Astrocyte (in vitro differentiated cells and primary cell): ENCODE measurements at regions not wholly inside any gene's neighbourhood (a gene's known extent, or its start where the extent isn't known, plus 50 kb on each side); places are given as distances from the start of the nearest gene placed in this dataset.

ENCODE experiments used
- DNase-seq: peaks from one replicate; pipeline ENCODE4 v3.0.0-alpha.2; 2010; ENCODE audit warnings: low read depth
- FAIRE-seq: peaks from 2 replicates; lab custom pipeline; 2011; peaks lifted over from hg19 to GRCh38; lab: Jason Lieb, UNC
- H2AFZ ChIP-seq: 2 replicates; pipeline ENCODE4 v1.6.0; 2012; ENCODE audit warnings: low read depth, low read length, inconsistent platforms
- H3K27ac ChIP-seq: 2 replicates; pipeline ENCODE4 v1.5.1; 2011; ENCODE audit warnings: low read depth, low read length, inconsistent platforms
- H3K27me3 ChIP-seq: 2 replicates; pipeline ENCODE4 v1.6.0; 2011; ENCODE audit warnings: low read length, inconsistent platforms; ENCODE audit not compliant: insufficient read depth
- H3K36me3 ChIP-seq: 2 replicates; pipeline ENCODE4 v1.5.1; 2011; ENCODE audit warnings: low read length, inconsistent platforms; ENCODE audit not compliant: insufficient read depth
- H3K4me1 ChIP-seq: 2 replicates; pipeline ENCODE4 v1.5.1; 2011; ENCODE audit warnings: low read length, inconsistent platforms; ENCODE audit not compliant: insufficient read depth
- H3K4me2 ChIP-seq: 2 replicates; pipeline ENCODE4 v1.6.0; 2012; ENCODE audit warnings: low read length, inconsistent platforms
- H3K4me3 ChIP-seq: 2 replicates; pipeline ENCODE4 v1.5.1; 2011; ENCODE audit warnings: low read depth, mild to moderate bottlenecking, low read length, inconsistent platforms; ENCODE audit not compliant: insufficient read depth
- H3K79me2 ChIP-seq: 2 replicates; pipeline ENCODE4 v1.6.0; 2012; ENCODE audit warnings: mild to moderate bottlenecking, low read length, inconsistent platforms; ENCODE audit not compliant: insufficient read depth
- H3K9ac ChIP-seq: 2 replicates; pipeline ENCODE4 v1.6.0; 2012; ENCODE audit warnings: mild to moderate bottlenecking, low read length, inconsistent platforms
- H3K9me3 ChIP-seq: 2 replicates; pipeline ENCODE4 v1.5.1; 2012; ENCODE audit warnings: low read depth, mild to moderate bottlenecking, low read length, inconsistent platforms; ENCODE audit not compliant: insufficient read depth
- H4K20me1 ChIP-seq: 2 replicates; pipeline ENCODE4 v1.6.0; 2012; ENCODE audit warnings: low read length, inconsistent platforms; ENCODE audit not compliant: insufficient read depth
- H3K27ac Mint-ChIP-seq: one replicate; pipeline ENCODE4 v1.8.0; 2021; ENCODE audit warnings: mild to moderate bottlenecking, mixed read lengths; ENCODE audit not compliant: unreplicated experiment
- H3K27me3 Mint-ChIP-seq: one replicate; pipeline ENCODE4 v1.8.0; 2021; ENCODE audit warnings: low read depth, mixed read lengths; ENCODE audit not compliant: unreplicated experiment
- H3K36me3 Mint-ChIP-seq: one replicate; pipeline ENCODE4 v1.8.0; 2021; ENCODE audit warnings: low read depth, mixed read lengths; ENCODE audit not compliant: unreplicated experiment
- H3K4me1 Mint-ChIP-seq: one replicate; pipeline ENCODE4 v1.8.0; 2021; ENCODE audit warnings: low read depth, mixed read lengths; ENCODE audit not compliant: unreplicated experiment
- H3K4me3 Mint-ChIP-seq: one replicate; pipeline ENCODE4 v1.8.0; 2021; ENCODE audit warnings: mild to moderate bottlenecking, moderate library complexity, mixed read lengths; ENCODE audit not compliant: unreplicated experiment
- H3K9me3 Mint-ChIP-seq: one replicate; pipeline ENCODE4 v1.8.0; 2021; ENCODE audit warnings: mild to moderate bottlenecking, mixed read lengths; ENCODE audit not compliant: unreplicated experiment
- CTCF ChIP-seq: IDR thresholded peaks from 2 replicates; pipeline ENCODE4 v1.5.1; 2011; ENCODE audit warnings: low read depth, mild to moderate bottlenecking, inconsistent platforms, low read length, moderate library complexity; ENCODE audit not compliant: insufficient read depth
- EZH2 ChIP-seq: IDR thresholded peaks from 2 replicates; pipeline ENCODE4 v1.6.1; 2012; ENCODE audit warnings: mild to moderate bottlenecking, low read length, inconsistent platforms; ENCODE audit not compliant: insufficient read depth

GRCh38 chr1:47635597-47635996 is 197.8 kb downstream of the FOXD2 start:
- Histone ChIP-seq H3K79me2 (no peaks in the 10 kb centered on the region), H3K9ac (no peak overlapping the region), H3K4me1 (no peaks in the 10 kb centered on the region), H3K36me3 (no peaks in the 10 kb centered on the region), H3K9me3 (no peaks in the 10 kb centered on the region), H3K27me3 (peaks cover 5% of the 10 kb centered on the region), H3K4me3 (no peak overlapping the region), H2AFZ (no peak overlapping the region), H4K20me1 (no peaks in the 10 kb centered on the region), H3K27ac (no peak overlapping the region), H3K4me2 (no peak overlapping the region)
- FAIRE-seq: no peak
- no peaks in the 10 kb centered on the region for H3K9me3 Mint-ChIP-seq
- TF ChIP-seq CTCF: no peak
- DNase-seq: no peak
- peaks cover 77% of the 10 kb centered on the region for H3K27me3 Mint-ChIP-seq
- no peak overlapping the region for H3K4me3 Mint-ChIP-seq
- H3K36me3 Mint-ChIP-seq: no peaks in the 10 kb centered on the region
- H3K4me1 Mint-ChIP-seq: no peaks in the 10 kb centered on the region
- no peak overlapping the region for H3K27ac Mint-ChIP-seq

- Histone ChIP-seq H3K36me3 (no peaks in the 10 kb centered on the region), H3K4me3 (no peak overlapping the region), H4K20me1 (no peaks in the 10 kb centered on the region), H3K27ac (no peak overlapping the region), H3K9ac (no peak overlapping the region), H3K4me2 (no peak overlapping the region), H3K9me3 (no peaks in the 10 kb centered on the region), H3K27me3 (peaks cover 5% of the 10 kb centered on the region), H3K79me2 (no peaks in the 10 kb centered on the region), H2AFZ (no peak overlapping the region), H3K4me1 (no peaks in the 10 kb centered on the region)
- Mint-ChIP-seq H3K36me3 (no peaks in the 10 kb centered on the region), H3K27me3 (peaks cover 72% of the 10 kb centered on the region), H3K4me1 (no peaks in the 10 kb centered on the region), H3K9me3 (peaks cover 2% of the 10 kb centered on the region), H3K4me3 (no peak overlapping the region), H3K27ac (no peak overlapping the region)
- TF ChIP-seq CTCF (no peak), EZH2 (no peak)
- DNase-seq (no peak), FAIRE-seq (no peak)
Observed at GRCh38 chr1:47637111-47637685, 199.4 kb downstream of the FOXD2 start.

- Histone ChIP-seq H3K36me3 (no peaks in the 10 kb centered on the region), H3K9ac (no peak overlapping the region), H3K4me2 (no peak overlapping the region), H3K79me2 (no peaks in the 10 kb centered on the region), H3K27me3 (peaks cover 3% of the 10 kb centered on the region), H4K20me1 (no peaks in the 10 kb centered on the region), H3K27ac (no peak overlapping the region), H2AFZ (no peak overlapping the region), H3K9me3 (no peaks in the 10 kb centered on the region), H3K4me3 (no peak overlapping the region), H3K4me1 (no peaks in the 10 kb centered on the region)
- DNase-seq (no peak), FAIRE-seq (no peak)
- Mint-ChIP-seq H3K27ac (no peak overlapping the region), H3K36me3 (no peaks in the 10 kb centered on the region), H3K9me3 (peaks cover 2% of the 10 kb centered on the region), H3K4me1 (no peaks in the 10 kb centered on the region), H3K27me3 (peaks cover 70% of the 10 kb centered on the region), H3K4me3 (no peak overlapping the region)
- TF ChIP-seq EZH2 (no peak), CTCF (no peak)
Observed at GRCh38 chr1:47638240-47638639, 200.4 kb downstream of the FOXD2 start.
